ENCODE measurements at regions not wholly inside any gene's neighbourhood (a gene's known extent, or its start where the extent isn't known, plus 50 kb on each side); places are given as distances from the start of the nearest gene placed in this dataset.
"Not testable (repeated sequence)": the region's sequence is repeated elsewhere in the genome, so short reads cannot be mapped to it uniquely, and the experiment has no call there.

DNA sequence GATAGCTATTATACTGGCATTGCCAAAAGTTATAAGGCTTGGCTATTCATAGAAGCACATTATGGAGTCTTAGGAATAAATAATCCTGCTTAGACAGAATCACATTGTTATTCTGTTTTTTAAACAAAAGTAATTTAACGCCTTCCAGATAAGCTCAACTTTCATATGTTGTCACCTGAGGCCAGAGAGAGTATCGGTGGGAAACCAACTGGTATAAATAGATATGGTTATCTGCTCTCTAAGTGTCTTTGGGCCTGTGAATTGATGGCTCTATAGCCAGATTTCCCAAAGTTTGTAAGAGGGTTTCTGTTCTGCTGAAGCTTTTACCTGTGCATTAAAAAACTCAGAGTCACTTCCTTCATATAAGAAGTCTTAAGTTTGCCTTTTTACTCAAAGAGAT lies 1449.4 kb downstream of the CDH11 start:
- TF ChIP-seq, protein P1, sequence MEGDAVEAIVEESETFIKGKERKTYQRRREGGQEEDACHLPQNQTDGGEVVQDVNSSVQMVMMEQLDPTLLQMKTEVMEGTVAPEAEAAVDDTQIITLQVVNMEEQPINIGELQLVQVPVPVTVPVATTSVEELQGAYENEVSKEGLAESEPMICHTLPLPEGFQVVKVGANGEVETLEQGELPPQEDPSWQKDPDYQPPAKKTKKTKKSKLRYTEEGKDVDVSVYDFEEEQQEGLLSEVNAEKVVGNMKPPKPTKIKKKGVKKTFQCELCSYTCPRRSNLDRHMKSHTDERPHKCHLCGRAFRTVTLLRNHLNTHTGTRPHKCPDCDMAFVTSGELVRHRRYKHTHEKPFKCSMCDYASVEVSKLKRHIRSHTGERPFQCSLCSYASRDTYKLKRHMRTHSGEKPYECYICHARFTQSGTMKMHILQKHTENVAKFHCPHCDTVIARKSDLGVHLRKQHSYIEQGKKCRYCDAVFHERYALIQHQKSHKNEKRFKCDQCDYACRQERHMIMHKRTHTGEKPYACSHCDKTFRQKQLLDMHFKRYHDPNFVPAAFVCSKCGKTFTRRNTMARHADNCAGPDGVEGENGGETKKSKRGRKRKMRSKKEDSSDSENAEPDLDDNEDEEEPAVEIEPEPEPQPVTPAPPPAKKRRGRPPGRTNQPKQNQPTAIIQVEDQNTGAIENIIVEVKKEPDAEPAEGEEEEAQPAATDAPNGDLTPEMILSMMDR (IDR thresholded peaks at IDR 0.05; ENCODE audit: low read depth, low read length): no peak
- no peak overlapping the region for H3K4me3 ChIP-seq (ENCODE audit: low read depth, low read length)
- no peak for DNase-seq (ENCODE audit: low read depth, low spot score)
- in situ Hi-C loops (cut with HindIII; ENCODE audit: low sequenced_read_pairs): no loop called here

DNA sequence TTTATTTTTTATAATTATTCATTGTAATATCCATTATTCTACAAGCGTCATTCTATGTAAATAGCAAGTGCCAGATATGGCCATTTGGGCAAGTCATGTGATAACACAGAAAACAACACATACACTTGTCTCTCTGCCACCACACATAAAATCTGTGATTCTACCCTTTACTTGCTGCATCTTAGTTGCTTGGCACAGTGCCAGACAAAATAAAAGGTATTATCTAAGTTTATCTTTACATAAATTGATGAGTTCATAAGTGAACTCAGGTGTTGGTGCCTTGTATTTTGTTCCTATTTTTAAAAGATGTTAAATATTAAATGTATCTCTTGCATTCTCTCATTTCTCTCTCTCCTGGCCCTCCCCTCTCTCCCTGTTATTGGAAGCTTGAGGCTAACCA lies 1458.7 kb downstream of the CDH11 start:
- TF ChIP-seq, protein P1 (IDR thresholded peaks at IDR 0.05; ENCODE audit: low read depth, low read length): no peak
- no peak for DNase-seq (ENCODE audit: low read depth, low spot score)
- in situ Hi-C loops (cut with HindIII; ENCODE audit: low sequenced_read_pairs): no loop called here
- no peak overlapping the region for H3K4me3 ChIP-seq (ENCODE audit: low read depth, low read length)

DNA sequence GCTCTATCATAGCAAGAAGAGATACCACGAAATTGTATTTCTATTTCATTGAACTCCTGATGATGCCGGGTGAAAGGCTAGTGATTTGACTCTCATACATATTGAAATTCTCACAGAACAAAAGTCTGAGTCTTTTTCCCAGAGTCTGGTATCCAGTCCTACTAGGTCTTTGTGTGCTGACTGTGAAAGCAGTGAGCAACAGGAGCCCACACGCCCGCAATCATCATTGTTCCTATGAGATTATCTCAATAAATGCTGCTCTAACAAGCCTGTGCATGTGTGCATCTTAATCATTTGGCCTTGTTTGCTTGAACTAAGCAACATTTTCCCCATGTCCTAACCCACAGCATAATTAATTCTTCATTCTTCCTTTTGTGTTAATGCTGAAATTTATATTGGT lies 1466.0 kb downstream of the CDH11 start:
- no peak overlapping the region for H3K4me3 ChIP-seq (ENCODE audit: low read depth, low read length)
- TF ChIP-seq, protein P1 (IDR thresholded peaks at IDR 0.05; ENCODE audit: low read depth, low read length): no peak
- DNase-seq (ENCODE audit: low read depth, low spot score): no peak
- in situ Hi-C loops (cut with HindIII; ENCODE audit: low sequenced_read_pairs): no loop called here

GRCh38 chr16:63653044-63653839 lies 1468.6 kb downstream of the CDH11 start:
- H3K4me3 ChIP-seq (ENCODE audit: low read depth, low read length): no peak overlapping the region
- DNase-seq (ENCODE audit: low read depth, low spot score): no peak
- TF ChIP-seq, protein P1 (IDR thresholded peaks at IDR 0.05; ENCODE audit: low read depth, low read length): no peak
- in situ Hi-C loops (cut with HindIII; ENCODE audit: low sequenced_read_pairs): no loop called here

- in situ Hi-C loops (cut with HindIII; ENCODE audit: low sequenced_read_pairs): no loop called here
- TF ChIP-seq, protein P1 (IDR thresholded peaks at IDR 0.05; ENCODE audit: low read depth, low read length): no peak
- no peak for DNase-seq (ENCODE audit: low read depth, low spot score)
- no peak overlapping the region for H3K4me3 ChIP-seq (ENCODE audit: low read depth, low read length)
These were observed 1469.8 kb downstream of the CDH11 start for GRCh38 chr16:63652091-63652490.

GRCh38 chr16:63650550-63650949 lies 1471.3 kb downstream of the CDH11 start:
- TF ChIP-seq, protein P1 (IDR thresholded peaks at IDR 0.05; ENCODE audit: low read depth, low read length): no peak
- DNase-seq (ENCODE audit: low read depth, low spot score): no peak
- in situ Hi-C loops (cut with HindIII; ENCODE audit: low sequenced_read_pairs): no loop called here
- no peak overlapping the region for H3K4me3 ChIP-seq (ENCODE audit: low read depth, low read length)

DNA sequence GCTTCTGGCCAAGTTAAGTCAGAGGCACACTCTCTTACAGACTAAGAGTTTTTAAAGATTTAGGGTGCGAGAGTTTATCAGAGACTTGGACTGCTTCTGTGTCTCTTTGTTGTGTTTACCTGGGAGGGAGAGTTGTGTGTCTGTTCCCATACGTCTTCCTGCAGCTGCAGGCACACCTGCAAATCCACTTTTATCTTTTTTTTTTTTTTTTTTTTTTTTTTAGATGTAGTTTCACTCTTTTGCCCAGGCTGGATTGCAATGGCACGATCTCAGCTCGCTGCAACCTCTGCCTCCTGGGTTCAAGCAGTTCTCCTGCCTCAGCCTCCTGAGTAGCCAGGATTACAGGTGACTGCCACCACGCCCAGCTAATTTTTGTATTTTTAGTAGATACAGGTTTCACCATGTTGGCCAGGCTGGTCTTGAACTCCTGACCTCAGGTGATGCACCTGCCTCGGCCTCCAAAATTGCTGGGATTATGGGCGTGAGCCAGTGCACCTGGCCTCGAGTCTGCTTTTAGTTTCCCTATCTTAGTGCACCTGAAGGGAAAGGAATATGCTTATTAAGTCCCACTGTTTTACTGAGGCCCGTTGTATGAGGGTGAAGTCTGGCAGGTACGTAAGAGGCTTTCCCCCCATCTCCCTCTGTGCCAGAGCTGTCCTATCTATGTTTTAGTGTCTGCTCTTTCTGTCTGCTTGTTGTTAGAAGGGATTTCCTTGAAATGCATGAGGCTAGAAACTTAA lies 1488.0 kb downstream of the CDH11 start:
- H3K4me3 ChIP-seq (ENCODE audit: low read depth, low read length); DNase-seq (ENCODE audit: low read depth, low spot score); in situ Hi-C loops (cut with HindIII; ENCODE audit: low sequenced_read_pairs): not testable (repeated sequence)
